ENCODE measurements at regions not wholly inside any gene's neighbourhood (a gene's known extent, or its start where the extent isn't known, plus 50 kb on each side); places are given as distances from the start of the nearest gene placed in this dataset.

- no peak for TF ChIP-seq CTCF (IDR thresholded peaks at IDR 0.05; ENCODE audit: low read depth, low read length)
- no peak for TF ChIP-seq POLR2A (IDR thresholded peaks at IDR 0.05; ENCODE audit: extremely low read depth, insufficient read length)
Observed at GRCh38 chr4:153971899-153972298, 183.0 kb upstream of the SFRP2 start.

All from NB4 (cell line).